HEK293T (cell line): ENCODE measurements at regions not wholly inside any gene's neighbourhood (a gene's known extent, or its start where the extent isn't known, plus 50 kb on each side); places are given as distances from the start of the nearest gene placed in this dataset.

Experiments used
- ELF4 ChIP-seq: fragments of 450-650 bp; IDR thresholded peaks from 2 replicates; pipeline ENCODE4 v1.6.1; 2017; ENCODE audit warnings: antibody characterized with exemption
- FOXA1 ChIP-seq: fragments of 450-650 bp; IDR thresholded peaks from 2 replicates; pipeline ENCODE4 v1.6.1; 2016; ENCODE audit warnings: mild to moderate bottlenecking
- FOXK2 ChIP-seq: fragments of 450-650 bp; IDR thresholded peaks from 2 replicates; pipeline ENCODE4 v1.6.1; 2016; ENCODE audit warnings: mild to moderate bottlenecking
- HDGF ChIP-seq: fragments of 450-650 bp; IDR thresholded peaks from 2 replicates; pipeline ENCODE4 v1.6.1; 2017; ENCODE audit warnings: antibody characterized with exemption, borderline replicate concordance
- L3MBTL2 ChIP-seq: fragments of 450-650 bp; conservative IDR thresholded peaks from 2 replicates; pipeline ENCODE4 v1.6.1; 2016; ENCODE audit warnings: mild to moderate bottlenecking
- LEF1 ChIP-seq: fragments of 450-650 bp; IDR thresholded peaks from 2 replicates; pipeline ENCODE4 v1.6.1; 2017; ENCODE audit warnings: mild to moderate bottlenecking, borderline replicate concordance
- PKNOX1 ChIP-seq: fragments of 450-650 bp; IDR thresholded peaks from 2 replicates; pipeline ENCODE4 v1.6.1; 2016
- SP1 ChIP-seq: fragments of 450-650 bp; IDR thresholded peaks from 2 replicates; pipeline ENCODE4 v1.6.1; 2017
- SUZ12 ChIP-seq: fragments of 450-650 bp; IDR thresholded peaks from 2 replicates; pipeline ENCODE4 v1.6.1; 2016; ENCODE audit warnings: mild to moderate bottlenecking
- TARDBP ChIP-seq: fragments of 450-650 bp; IDR thresholded peaks from 2 replicates; pipeline ENCODE4 v1.6.1; 2016
- ZNF384 ChIP-seq: fragments of 450-650 bp; IDR thresholded peaks from 2 replicates; pipeline ENCODE4 v1.6.1; 2016

DNA sequence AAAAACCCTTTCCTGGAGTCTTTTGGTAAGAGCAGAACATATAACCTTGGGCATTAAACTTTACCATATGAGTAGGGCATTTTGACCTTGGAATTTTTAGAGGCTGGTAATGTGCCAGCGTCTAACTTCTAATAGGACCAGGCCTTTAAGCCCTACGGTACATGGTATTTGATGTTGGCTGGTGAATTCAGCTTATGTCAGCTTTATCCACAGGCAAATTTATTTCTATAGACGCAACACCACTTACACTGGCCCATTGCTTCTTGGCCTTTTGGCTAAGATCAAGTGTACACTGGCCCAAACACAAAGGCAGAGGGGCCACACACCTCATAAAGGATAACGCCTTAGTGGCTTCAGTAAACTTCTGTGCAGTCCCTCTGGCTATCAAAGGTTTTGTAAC is 410.2 kb upstream of the LARGE1 start:
- TF ChIP-seq SUZ12 (no peak), TARDBP (no peak), FOXK2 (no peak), LEF1 (no peak), FOXA1 (no peak), ZNF384 (no peak), ELF4 (no peak), SP1 (no peak), L3MBTL2 (no peak), HDGF (no peak), PKNOX1 (no peak)
